Thyroid gland (tissue), 4 donors: ENCODE measurements at regions not wholly inside any gene's neighbourhood (a gene's known extent, or its start where the extent isn't known, plus 50 kb on each side); places are given as distances from the start of the nearest gene placed in this dataset.
A peak's percentile ranks its signal among the peaks of the same experiment; 100 is the strongest.

Experiments used
- DNase-seq, 2 donors: peaks; one replicate each; pipeline ENCODE4 v3.0.0-alpha.2; 2019
- H3K27ac ChIP-seq, 3 donors: fragments of 200-600 bp; sonication (generic); 1 replicate in 2 of 3; 2 replicates in 1 of 3; pipeline ENCODE4 v1.5.1; 2016 to 2019; ENCODE audit warnings: mild to moderate bottlenecking in 1 of 3, moderate library complexity in 1 of 3
- H3K27me3 ChIP-seq: fragments of 200-600 bp; sonication (generic); one replicate; pipeline ENCODE4 v1.5.1; 2019
- H3K36me3 ChIP-seq, 2 donors: fragments of 200-600 bp; sonication (generic); one replicate each; pipeline ENCODE4 v1.5.1; 2016 to 2019
- H3K4me1 ChIP-seq, 2 donors: fragments of 200-600 bp; sonication (generic); one replicate each; pipeline ENCODE4 v1.5.1; 2017 to 2019
- H3K4me3 ChIP-seq, 3 donors: fragments of 200-600 bp; sonication (generic); replicated peaks in 1 of 3; 1 replicate in 2 of 3; 2 replicates in 1 of 3; pipeline ENCODE4 v1.5.1; 2016; ENCODE audit warnings: mild to moderate bottlenecking in 1 of 3
- H3K9me3 ChIP-seq: fragments of 200-600 bp; sonication (generic); one replicate; pipeline ENCODE4 v1.5.1; 2017
- CTCF ChIP-seq, 6 experiments: fragments of 200-600 bp in 3 of 6; fragments of 450-650 bp in 3 of 6; sonication (generic) in 3 of 6; IDR thresholded peaks; one replicate each; pipeline ENCODE4 v1.5.1; 2016 to 2019; ENCODE audit warnings: antibody characterized with exemption in 6 of 6, mild to moderate bottlenecking in 2 of 6, inconsistent platforms in 1 of 6, moderate library complexity in 1 of 6
- POLR2A ChIP-seq, 2 donors: fragments of 450-650 bp; IDR thresholded peaks; one replicate each; pipeline ENCODE4 v1.6.1; 2017; ENCODE audit warnings: antibody characterized with exemption in 2 of 2, mild to moderate bottlenecking in 2 of 2, moderate library complexity in 1 of 2
- WGBS, 2 donors: methylation state at CpG; one replicate each; pipeline ENCODE4 v1.1.5; 2017; 5-methylcytosine and 5-hydroxymethylcytosine counted together
- intact Hi-C: fragments of 100-400 bp; cut with DNase I; formaldehyde crosslinking; loops from one replicate; pipeline ENCODE4 v1.15.1; 2023

- TF ChIP-seq POLR2A (IDR thresholded peaks at IDR 0.05): no peak
- TF ChIP-seq CTCF (IDR thresholded peaks at IDR 0.05): no peak
- DNase-seq: no peak
- H3K27me3 ChIP-seq: no peaks in the 10 kb centered on the region
- no peaks in the 10 kb centered on the region for H3K4me1 ChIP-seq
- no peaks in the 10 kb centered on the region for H3K36me3 ChIP-seq
- intact Hi-C loops: no loop called here
- no peak overlapping the region for H3K4me3 ChIP-seq
- 58 to 64% methylated on average over 4 of the region's 4 CpGs for WGBS, 2 donors
- H3K9me3 ChIP-seq: no peaks in the 10 kb centered on the region
- H3K27ac ChIP-seq: no peak overlapping the region
Observed at GRCh38 chr5:175206669-175207068, 237.3 kb downstream of the DRD1 start.

GRCh38 chr5:175202463-175203068 lies 241.4 kb downstream of the DRD1 start:
- TF ChIP-seq POLR2A (IDR thresholded peaks at IDR 0.05) (no peak), CTCF (IDR thresholded peaks at IDR 0.05) (no peak)
- 52 to 74% methylated on average over 4 of the region's 4 CpGs for WGBS, 2 donors

GRCh38 chr5:175201393-175201792 lies 242.6 kb downstream of the DRD1 start:
- H3K36me3 ChIP-seq: no peaks in the 10 kb centered on the region
- intact Hi-C loops: no loop called here
- H3K9me3 ChIP-seq: no peaks in the 10 kb centered on the region
- WGBS, 2 donors: 78 to 81% methylated on average over 5 of the region's 5 CpGs
- no peaks in the 10 kb centered on the region for H3K27me3 ChIP-seq
- no peak for DNase-seq
- no peaks in the 10 kb centered on the region for H3K4me1 ChIP-seq
- no peak overlapping the region for H3K27ac ChIP-seq
- no peak for TF ChIP-seq POLR2A (IDR thresholded peaks at IDR 0.05)
- no peak for TF ChIP-seq CTCF (IDR thresholded peaks at IDR 0.05)
- no peak overlapping the region for H3K4me3 ChIP-seq

More at GRCh38 chr5:175202463-175203068, 241.4 kb downstream of the DRD1 start:
- DNase-seq: peak; percentile 27 to 39
- Histone ChIP-seq H3K9me3 (no peaks in the 10 kb centered on the region), H3K4me3 (no peak overlapping the region), H3K27me3 (no peaks in the 10 kb centered on the region), H3K4me1 (no peaks in the 10 kb centered on the region), H3K36me3 (no peaks in the 10 kb centered on the region), H3K27ac (no peak overlapping the region)
- intact Hi-C loops: no loop called here

DNA sequence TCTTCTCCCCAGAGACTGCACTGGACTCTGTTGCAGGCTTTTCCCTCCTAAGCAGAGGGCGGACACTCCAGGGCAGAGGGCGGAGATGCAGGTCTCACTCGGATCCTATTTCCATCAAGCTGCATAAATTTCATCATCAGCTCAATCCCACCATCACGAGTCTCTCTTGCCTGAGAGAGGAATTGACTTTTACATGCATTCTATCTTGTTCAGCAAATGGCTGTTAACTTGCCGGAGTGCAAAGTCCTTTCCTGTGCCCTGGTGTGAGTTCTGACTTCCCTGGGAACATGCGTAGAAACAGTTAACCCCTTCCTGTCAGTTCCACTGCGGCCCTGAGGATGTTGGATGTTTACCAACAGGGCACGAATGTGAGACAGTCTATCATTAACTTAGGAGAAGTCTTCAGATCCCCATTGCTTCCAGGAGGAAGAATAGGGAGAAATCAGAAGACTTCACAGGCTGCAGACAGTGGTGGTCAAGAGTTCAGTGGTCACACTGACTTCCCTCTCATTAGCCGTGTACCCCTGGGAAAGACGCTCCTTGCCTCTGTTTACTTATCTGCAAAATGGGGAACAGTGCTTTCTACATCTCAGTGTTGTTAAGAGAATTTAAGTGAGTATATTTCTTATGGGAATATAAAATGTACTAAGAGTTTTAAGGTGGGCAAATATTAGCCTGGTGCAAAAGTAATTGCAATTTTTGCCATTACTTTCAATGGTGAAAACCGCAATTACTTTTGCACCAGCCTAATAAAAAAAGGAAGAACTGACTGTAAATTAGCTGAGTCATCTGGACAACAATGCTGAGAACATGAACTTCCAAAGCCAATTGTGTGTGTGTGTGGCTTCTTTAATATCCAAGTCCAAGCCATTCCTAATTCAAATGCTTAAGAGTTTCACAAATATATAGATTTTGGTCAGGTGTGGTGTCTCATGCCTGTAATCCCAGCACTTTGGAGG lies 248.0 kb downstream of the DRD1 start:
- no peaks in the 10 kb centered on the region for H3K27me3 ChIP-seq
- no peak for DNase-seq
- no peak overlapping the region for H3K4me3 ChIP-seq
- H3K36me3 ChIP-seq: no peaks in the 10 kb centered on the region
- 31 to 40% methylated on average over 11 of the region's 11 CpGs for WGBS, 2 donors
- H3K4me1 ChIP-seq: no peaks in the 10 kb centered on the region
- H3K27ac ChIP-seq: no peak overlapping the region
- intact Hi-C loops: no loop called here
- TF ChIP-seq POLR2A (IDR thresholded peaks at IDR 0.05) (no peak), CTCF (IDR thresholded peaks at IDR 0.05) (no peak)
- no peaks in the 10 kb centered on the region for H3K9me3 ChIP-seq

GRCh38 chr5:175181331-175181730 lies 262.7 kb downstream of the DRD1 start:
- H3K36me3 ChIP-seq: no peaks in the 10 kb centered on the region
- no peak overlapping the region for H3K27ac ChIP-seq
- no peak overlapping the region for H3K4me3 ChIP-seq
- 58 to 70% methylated on average over 3 of the region's 3 CpGs for WGBS, 2 donors
- intact Hi-C loops: no loop called here
- no peaks in the 10 kb centered on the region for H3K4me1 ChIP-seq
- no peaks in the 10 kb centered on the region for H3K27me3 ChIP-seq
- TF ChIP-seq CTCF (IDR thresholded peaks at IDR 0.05): no peak
- no peak for TF ChIP-seq POLR2A (IDR thresholded peaks at IDR 0.05)
- no peak for DNase-seq
- H3K9me3 ChIP-seq: no peaks in the 10 kb centered on the region
